ENCODE measurements at regions not wholly inside any gene's neighbourhood (a gene's known extent, or its start where the extent isn't known, plus 50 kb on each side); places are given as distances from the start of the nearest gene placed in this dataset.
"Not testable (repeated sequence)": the region's sequence is repeated elsewhere in the genome, so short reads cannot be mapped to it uniquely, and the experiment has no call there.

GRCh38 chr6:22367346-22367745 lies 70.5 kb upstream of the PRL start:
- DNase-seq (no peak), ATAC-seq (no peak)
- no peaks in the 10 kb centered on the region for H3K4me1 ChIP-seq (ENCODE audit: control insufficient read depth, insufficient read depth, low read length)
- H3K27me3 ChIP-seq (ENCODE audit: control insufficient read depth, insufficient read depth), result no peaks in the 10 kb centered on the region
- no peak overlapping the region for H3K27ac ChIP-seq (ENCODE audit: low read length)
- H3K9me3 ChIP-seq (ENCODE audit: control insufficient read depth, low read length), result no peaks in the 10 kb centered on the region
- H3K4me3 ChIP-seq (ENCODE audit: low read length), result no peak overlapping the region
- intact Hi-C loops (cut with DNase I), result no loop called here
- WGBS, result 72% methylated on average over 1 of the region's 1 CpG

GRCh38 chr6:22368794-22369193 lies 72.0 kb upstream of the PRL start:
- Histone ChIP-seq H3K27ac (ENCODE audit: low read length) (no peak overlapping the region), H3K4me3 (ENCODE audit: low read length) (no peak overlapping the region), H3K4me1 (ENCODE audit: control insufficient read depth, insufficient read depth, low read length) (no peaks in the 10 kb centered on the region), H3K27me3 (ENCODE audit: control insufficient read depth, insufficient read depth) (no peaks in the 10 kb centered on the region), H3K9me3 (ENCODE audit: control insufficient read depth, low read length) (no peaks in the 10 kb centered on the region)
- ATAC-seq, result no peak
- intact Hi-C loops (cut with DNase I), result no loop called here
- WGBS, result 34% methylated on average over 1 of the region's 1 CpG
- DNase-seq, result no peak

DNA sequence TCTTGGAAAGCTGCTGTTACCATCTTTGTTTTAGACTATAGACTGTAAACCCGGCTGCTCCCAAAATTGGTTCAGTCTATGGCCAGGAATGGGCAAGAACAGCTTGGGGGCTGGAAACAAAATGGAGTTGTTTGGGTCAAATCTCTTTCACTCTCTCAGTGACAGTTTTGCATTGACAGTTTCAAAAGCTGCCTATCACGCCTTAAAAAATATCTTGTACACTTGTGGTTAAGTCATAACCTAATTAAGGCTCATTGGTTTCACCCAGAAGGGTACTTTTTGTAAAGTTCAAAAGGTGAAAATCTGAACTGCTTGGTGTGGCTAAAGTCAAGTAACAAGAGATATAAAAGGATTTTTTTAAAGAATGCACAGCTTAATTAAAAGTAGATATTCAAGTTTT lies 76.1 kb upstream of the PRL start:
- Histone ChIP-seq H3K27me3 (ENCODE audit: control insufficient read depth, insufficient read depth) (no peaks in the 10 kb centered on the region), H3K4me1 (ENCODE audit: control insufficient read depth, insufficient read depth, low read length) (no peaks in the 10 kb centered on the region), H3K27ac (ENCODE audit: low read length) (no peak overlapping the region), H3K9me3 (ENCODE audit: control insufficient read depth, low read length) (no peaks in the 10 kb centered on the region), H3K4me3 (ENCODE audit: low read length) (no peak overlapping the region)
- no peak for ATAC-seq
- WGBS, result 96% methylated on average over 2 of the region's 2 CpGs
- DNase-seq, result no peak
- intact Hi-C loops (cut with DNase I), result no loop called here

- H3K9me3 ChIP-seq (ENCODE audit: control insufficient read depth, low read length); intact Hi-C loops (cut with DNase I); H3K4me3 ChIP-seq (ENCODE audit: low read length); DNase-seq; ATAC-seq; H3K27me3 ChIP-seq (ENCODE audit: control insufficient read depth, insufficient read depth); H3K4me1 ChIP-seq (ENCODE audit: control insufficient read depth, insufficient read depth, low read length); H3K27ac ChIP-seq (ENCODE audit: low read length): not testable (repeated sequence)
- WGBS, result 91% methylated on average over 2 of the region's 2 CpGs
Observed at GRCh38 chr6:22374950-22375349, 78.1 kb upstream of the PRL start.

- H3K27ac ChIP-seq (ENCODE audit: low read length); H3K27me3 ChIP-seq (ENCODE audit: control insufficient read depth, insufficient read depth); intact Hi-C loops (cut with DNase I); ATAC-seq; DNase-seq; H3K4me3 ChIP-seq (ENCODE audit: low read length); H3K4me1 ChIP-seq (ENCODE audit: control insufficient read depth, insufficient read depth, low read length); H3K9me3 ChIP-seq (ENCODE audit: control insufficient read depth, low read length): not testable (repeated sequence)
Observed at GRCh38 chr6:22376293-22376692, 79.5 kb upstream of the PRL start.

- H3K27ac ChIP-seq (ENCODE audit: low read length); intact Hi-C loops (cut with DNase I); ATAC-seq; H3K9me3 ChIP-seq (ENCODE audit: control insufficient read depth, low read length); DNase-seq; H3K4me3 ChIP-seq (ENCODE audit: low read length); H3K4me1 ChIP-seq (ENCODE audit: control insufficient read depth, insufficient read depth, low read length); H3K27me3 ChIP-seq (ENCODE audit: control insufficient read depth, insufficient read depth): not testable (repeated sequence)
- WGBS, result 94% methylated on average over 1 of the region's 1 CpG
Observed at GRCh38 chr6:22378536-22378935, 81.7 kb upstream of the PRL start.

GRCh38 chr6:22380236-22380635 lies 83.4 kb upstream of the PRL start:
- 97% methylated on average over 3 of the region's 3 CpGs for WGBS
- Histone ChIP-seq H3K4me3 (ENCODE audit: low read length) (no peak overlapping the region), H3K9me3 (ENCODE audit: control insufficient read depth, low read length) (no peaks in the 10 kb centered on the region), H3K4me1 (ENCODE audit: control insufficient read depth, insufficient read depth, low read length) (no peaks in the 10 kb centered on the region), H3K27ac (ENCODE audit: low read length) (no peak overlapping the region), H3K27me3 (ENCODE audit: control insufficient read depth, insufficient read depth) (no peaks in the 10 kb centered on the region)
- ATAC-seq (no peak), DNase-seq (no peak)
- intact Hi-C loops (cut with DNase I), result no loop called here

GRCh38 chr6:22381845-22382544 lies 85.2 kb upstream of the PRL start:
- no peak overlapping the region for H3K4me3 ChIP-seq (ENCODE audit: low read length)
- H3K9me3 ChIP-seq (ENCODE audit: control insufficient read depth, low read length), result no peaks in the 10 kb centered on the region
- H3K27ac ChIP-seq (ENCODE audit: low read length), result no peak overlapping the region
- ATAC-seq (no peak), DNase-seq (no peak)
- 61% methylated on average over 9 of the region's 9 CpGs for WGBS
- intact Hi-C loops (cut with DNase I), result no loop called here
- H3K27me3 ChIP-seq (ENCODE audit: control insufficient read depth, insufficient read depth), result no peaks in the 10 kb centered on the region
- H3K4me1 ChIP-seq (ENCODE audit: control insufficient read depth, insufficient read depth, low read length), result no peaks in the 10 kb centered on the region

GRCh38 chr6:22383016-22383415 lies 86.2 kb upstream of the PRL start:
- DNase-seq (no peak), ATAC-seq (no peak)
- intact Hi-C loops (cut with DNase I), result no loop called here
- no peaks in the 10 kb centered on the region for H3K4me1 ChIP-seq (ENCODE audit: control insufficient read depth, insufficient read depth, low read length)
- WGBS, result 88% methylated on average over 6 of the region's 6 CpGs
- H3K4me3 ChIP-seq (ENCODE audit: low read length), result no peak overlapping the region
- H3K27ac ChIP-seq (ENCODE audit: low read length), result no peak overlapping the region
- H3K9me3 ChIP-seq (ENCODE audit: control insufficient read depth, low read length), result no peaks in the 10 kb centered on the region
- no peaks in the 10 kb centered on the region for H3K27me3 ChIP-seq (ENCODE audit: control insufficient read depth, insufficient read depth)

DNA sequence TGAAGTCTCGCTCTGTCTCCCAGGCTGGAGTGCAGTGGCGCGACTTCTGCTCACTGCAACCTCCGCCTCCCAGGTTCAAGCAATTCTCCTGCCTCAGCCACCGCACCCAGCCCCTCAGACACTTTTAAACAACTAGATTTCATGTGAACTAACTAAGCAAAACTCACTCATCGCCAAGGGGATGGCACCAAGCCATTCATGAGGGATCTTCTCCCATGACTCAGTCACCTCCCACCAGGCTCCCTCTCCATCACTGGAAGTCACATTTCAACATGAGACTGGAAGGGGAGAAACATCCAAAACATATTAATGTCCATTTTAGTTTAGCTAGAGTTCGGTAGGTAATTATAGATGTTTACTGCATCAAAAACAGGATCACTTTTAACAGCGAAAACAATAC lies 95.9 kb upstream of the PRL start:
- Histone ChIP-seq H3K27me3 (ENCODE audit: control insufficient read depth, insufficient read depth) (no peaks in the 10 kb centered on the region), H3K9me3 (ENCODE audit: control insufficient read depth, low read length) (no peaks in the 10 kb centered on the region), H3K4me3 (ENCODE audit: low read length) (no peak overlapping the region), H3K27ac (ENCODE audit: low read length) (no peak overlapping the region), H3K4me1 (ENCODE audit: control insufficient read depth, insufficient read depth, low read length) (no peaks in the 10 kb centered on the region)
- ATAC-seq (no peak), DNase-seq (no peak)
- intact Hi-C loops (cut with DNase I), result no loop called here
- WGBS, result 96% methylated on average over 8 of the region's 8 CpGs

- Histone ChIP-seq H3K27ac (ENCODE audit: low read length) (no peak overlapping the region), H3K4me1 (ENCODE audit: control insufficient read depth, insufficient read depth, low read length) (no peaks in the 10 kb centered on the region), H3K27me3 (ENCODE audit: control insufficient read depth, insufficient read depth) (no peaks in the 10 kb centered on the region), H3K9me3 (ENCODE audit: control insufficient read depth, low read length) (no peaks in the 10 kb centered on the region), H3K4me3 (ENCODE audit: low read length) (no peak overlapping the region)
- ATAC-seq (no peak), DNase-seq (no peak)
- 85% methylated on average over 2 of the region's 2 CpGs for WGBS
- intact Hi-C loops (cut with DNase I), result no loop called here
Observed at GRCh38 chr6:22394691-22395090, 97.9 kb upstream of the PRL start.

- H3K4me3 ChIP-seq (ENCODE audit: low read length), result no peak overlapping the region
- no peaks in the 10 kb centered on the region for H3K4me1 ChIP-seq (ENCODE audit: control insufficient read depth, insufficient read depth, low read length)
- intact Hi-C loops (cut with DNase I), result no loop called here
- WGBS, result 95% methylated on average over 4 of the region's 4 CpGs
- H3K9me3 ChIP-seq (ENCODE audit: control insufficient read depth, low read length), result no peaks in the 10 kb centered on the region
- H3K27me3 ChIP-seq (ENCODE audit: control insufficient read depth, insufficient read depth), result no peaks in the 10 kb centered on the region
- H3K27ac ChIP-seq (ENCODE audit: low read length), result no peak overlapping the region
- ATAC-seq (no peak), DNase-seq (no peak)
Observed at GRCh38 chr6:22399693-22400092, 102.9 kb upstream of the PRL start.

Data from right cardiac atrium (tissue), 5 donors.